ENCODE measurements at regions not wholly inside any gene's neighbourhood (a gene's known extent, or its start where the extent isn't known, plus 50 kb on each side); places are given as distances from the start of the nearest gene placed in this dataset.

- Histone ChIP-seq H3K4me3 (ENCODE audit: low read length) (no peak overlapping the region), H3F3A (ENCODE audit: control insufficient read depth, insufficient read depth) (no peaks in the 10 kb centered on the region), H3K4me2 (ENCODE audit: low read length) (no peak overlapping the region), H3K79me2 (ENCODE audit: control insufficient read depth, low read length) (no peaks in the 10 kb centered on the region), H3K27ac (ENCODE audit: low read depth, low read length) (no peak overlapping the region), H4K20me1 (ENCODE audit: control insufficient read depth, insufficient read depth, low read depth, low read length) (no peaks in the 10 kb centered on the region), H3K9me3 (ENCODE audit: control insufficient read depth, insufficient read depth, low read length) (no peaks in the 10 kb centered on the region), H3K27me3 (ENCODE audit: control insufficient read depth, low read length) (no peaks in the 10 kb centered on the region), H3K9me2 (replicated peaks; ENCODE audit: control insufficient read depth, low read length) (no peaks in the 10 kb centered on the region), H3K36me3 (ENCODE audit: control insufficient read depth, low read length) (no peaks in the 10 kb centered on the region), H3K4me1 (ENCODE audit: control insufficient read depth, low read length) (no peaks in the 10 kb centered on the region)
- no peak for TF ChIP-seq CTCF (IDR thresholded peaks at IDR 0.05; ENCODE audit: low read depth, low read length, poor library complexity, severe bottlenecking)
- no peak for TF ChIP-seq EZH2phosphoT487 (IDR thresholded peaks at IDR 0.05; ENCODE audit: borderline replicate concordance, low read length)
Observed at GRCh38 chr7:16027396-16027795, 340.9 kb upstream of the MEOX2 start.

GRCh38 chr7:16026253-16027020, 340.0 kb upstream of the MEOX2 start:
- Histone ChIP-seq H3K9me3 (ENCODE audit: control insufficient read depth, insufficient read depth, low read length) (no peaks in the 10 kb centered on the region), H3K27me3 (ENCODE audit: control insufficient read depth, low read length) (no peaks in the 10 kb centered on the region), H3K4me3 (ENCODE audit: low read length) (no peak overlapping the region), H3K36me3 (ENCODE audit: control insufficient read depth, low read length) (no peaks in the 10 kb centered on the region), H3F3A (ENCODE audit: control insufficient read depth, insufficient read depth) (no peaks in the 10 kb centered on the region), H4K20me1 (ENCODE audit: control insufficient read depth, insufficient read depth, low read depth, low read length) (no peaks in the 10 kb centered on the region), H3K4me2 (ENCODE audit: low read length) (no peak overlapping the region), H3K27ac (ENCODE audit: low read depth, low read length) (no peak overlapping the region), H3K79me2 (ENCODE audit: control insufficient read depth, low read length) (no peaks in the 10 kb centered on the region), H3K4me1 (ENCODE audit: control insufficient read depth, low read length) (no peaks in the 10 kb centered on the region), H3K9me2 (replicated peaks; ENCODE audit: control insufficient read depth, low read length) (no peaks in the 10 kb centered on the region)
- TF ChIP-seq CTCF (IDR thresholded peaks at IDR 0.05; ENCODE audit: low read depth, low read length, poor library complexity, severe bottlenecking): no peak
- no peak for TF ChIP-seq EZH2phosphoT487 (IDR thresholded peaks at IDR 0.05; ENCODE audit: borderline replicate concordance, low read length)

GRCh38 chr7:16025696-16026095, 339.2 kb upstream of the MEOX2 start:
- Histone ChIP-seq H4K20me1 (ENCODE audit: control insufficient read depth, insufficient read depth, low read depth, low read length) (no peaks in the 10 kb centered on the region), H3K4me3 (ENCODE audit: low read length) (no peak overlapping the region), H3K36me3 (ENCODE audit: control insufficient read depth, low read length) (no peaks in the 10 kb centered on the region), H3F3A (ENCODE audit: control insufficient read depth, insufficient read depth) (no peaks in the 10 kb centered on the region), H3K4me2 (ENCODE audit: low read length) (no peak overlapping the region), H3K9me3 (ENCODE audit: control insufficient read depth, insufficient read depth, low read length) (no peaks in the 10 kb centered on the region), H3K79me2 (ENCODE audit: control insufficient read depth, low read length) (no peaks in the 10 kb centered on the region), H3K27ac (ENCODE audit: low read depth, low read length) (no peak overlapping the region), H3K4me1 (ENCODE audit: control insufficient read depth, low read length) (no peaks in the 10 kb centered on the region), H3K9me2 (replicated peaks; ENCODE audit: control insufficient read depth, low read length) (no peaks in the 10 kb centered on the region), H3K27me3 (ENCODE audit: control insufficient read depth, low read length) (no peaks in the 10 kb centered on the region)
- TF ChIP-seq EZH2phosphoT487 (IDR thresholded peaks at IDR 0.05; ENCODE audit: borderline replicate concordance, low read length): no peak
- no peak for TF ChIP-seq CTCF (IDR thresholded peaks at IDR 0.05; ENCODE audit: low read depth, low read length, poor library complexity, severe bottlenecking)

Data from DOHH2 (cell line).